ENCODE measurements at regions not wholly inside any gene's neighbourhood (a gene's known extent, or its start where the extent isn't known, plus 50 kb on each side); places are given as distances from the start of the nearest gene placed in this dataset.

DNA sequence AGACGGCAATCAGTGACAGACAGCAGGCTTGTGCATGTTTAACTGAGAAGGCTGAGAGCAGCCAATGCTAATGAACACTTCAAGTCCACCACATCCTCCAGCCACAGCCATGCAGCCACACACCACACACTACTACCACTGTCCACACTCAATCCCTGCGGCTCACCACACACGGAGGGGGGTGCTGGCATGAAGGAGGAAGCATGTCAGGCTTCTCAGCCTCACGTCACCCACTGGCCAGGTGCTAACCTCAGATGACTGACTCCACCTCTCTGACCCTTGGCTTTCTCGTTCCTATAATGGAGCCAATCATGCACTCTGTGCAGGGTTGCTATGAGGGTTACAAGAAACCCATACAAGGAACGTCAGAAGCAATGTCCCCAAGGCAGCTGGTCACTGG is 165.4 kb upstream of the RNF32 start:
- no peak for DNase-seq

DNA sequence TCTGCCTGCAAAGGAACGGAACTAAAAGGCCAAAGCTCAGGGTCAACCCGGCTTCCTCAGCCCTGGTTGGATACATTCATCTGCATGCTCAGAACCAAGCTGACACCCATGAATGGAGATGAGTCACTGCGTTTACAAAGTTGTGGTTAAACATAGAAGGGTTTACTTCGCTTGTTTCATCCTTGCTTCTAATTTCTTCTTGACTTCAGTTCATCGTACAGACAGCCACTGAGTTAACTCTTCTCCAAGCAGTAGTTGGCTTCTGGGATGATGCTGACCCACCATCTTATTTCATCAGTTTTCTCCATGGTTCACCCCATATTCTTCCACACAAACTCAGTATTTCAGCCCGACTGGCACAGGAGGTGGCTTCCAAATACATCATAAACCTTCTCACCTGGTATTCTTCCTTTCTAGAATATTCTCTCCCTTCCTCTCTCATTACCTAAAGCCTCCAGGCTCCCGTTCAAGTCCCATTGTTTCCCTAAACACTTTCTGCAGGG is 166.3 kb upstream of the RNF32 start:
- no peak for DNase-seq

DNA sequence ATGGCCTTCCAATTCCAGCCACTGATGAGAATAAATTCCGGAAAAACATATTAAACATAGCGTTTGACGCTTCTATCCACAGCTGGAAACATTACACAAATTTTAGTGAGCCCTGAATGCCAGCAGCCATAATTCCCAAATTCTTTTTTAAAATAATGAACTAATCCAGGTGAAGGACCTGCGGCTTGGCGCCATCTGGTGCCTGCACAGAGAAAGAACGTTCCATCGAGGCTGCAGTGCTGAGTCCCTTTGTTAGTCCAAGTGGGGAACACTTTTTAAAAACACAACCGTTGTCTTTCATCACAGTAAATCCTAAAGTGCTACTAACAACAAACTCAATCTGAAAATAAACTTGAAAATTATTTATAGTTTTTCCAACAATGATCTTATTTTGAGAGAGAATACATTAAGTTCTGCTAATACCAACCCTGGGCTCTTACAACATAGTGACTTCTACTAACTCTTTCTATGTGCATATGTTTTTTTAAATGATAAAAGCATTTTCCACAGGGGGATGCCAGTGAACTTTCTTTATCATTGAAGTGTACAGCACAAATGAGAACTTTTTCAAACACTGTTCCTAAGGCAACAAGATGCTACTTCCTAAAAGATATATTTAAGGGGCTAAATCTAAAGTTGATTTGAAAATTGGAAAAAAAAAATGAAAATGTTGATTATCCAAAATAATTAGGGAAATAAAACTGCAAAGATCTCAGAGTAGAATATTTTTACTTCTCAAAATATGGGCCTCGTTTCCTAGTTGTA is 166.9 kb upstream of the RNF32 start:
- peak; percentile 51 for DNase-seq

DNA sequence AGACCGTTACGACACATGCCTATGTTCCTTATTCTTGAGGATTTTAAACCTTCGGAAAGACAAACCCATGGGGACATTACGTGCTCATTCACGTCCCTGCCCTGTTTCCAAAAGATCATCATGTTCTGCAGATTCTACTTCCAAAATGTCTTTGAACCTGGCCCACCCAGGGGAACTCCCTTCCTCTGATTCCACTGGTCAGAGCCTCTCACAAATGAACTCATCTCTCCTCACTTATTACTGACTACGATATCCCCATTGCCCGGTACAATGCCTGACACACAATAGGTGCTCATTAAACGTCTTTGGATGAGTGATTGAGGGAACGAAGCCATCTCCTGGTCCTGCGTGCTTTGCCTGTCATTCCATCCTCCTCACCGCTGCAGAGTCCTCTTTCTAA is 168.3 kb upstream of the RNF32 start:
- DNase-seq, result no peak

DNA sequence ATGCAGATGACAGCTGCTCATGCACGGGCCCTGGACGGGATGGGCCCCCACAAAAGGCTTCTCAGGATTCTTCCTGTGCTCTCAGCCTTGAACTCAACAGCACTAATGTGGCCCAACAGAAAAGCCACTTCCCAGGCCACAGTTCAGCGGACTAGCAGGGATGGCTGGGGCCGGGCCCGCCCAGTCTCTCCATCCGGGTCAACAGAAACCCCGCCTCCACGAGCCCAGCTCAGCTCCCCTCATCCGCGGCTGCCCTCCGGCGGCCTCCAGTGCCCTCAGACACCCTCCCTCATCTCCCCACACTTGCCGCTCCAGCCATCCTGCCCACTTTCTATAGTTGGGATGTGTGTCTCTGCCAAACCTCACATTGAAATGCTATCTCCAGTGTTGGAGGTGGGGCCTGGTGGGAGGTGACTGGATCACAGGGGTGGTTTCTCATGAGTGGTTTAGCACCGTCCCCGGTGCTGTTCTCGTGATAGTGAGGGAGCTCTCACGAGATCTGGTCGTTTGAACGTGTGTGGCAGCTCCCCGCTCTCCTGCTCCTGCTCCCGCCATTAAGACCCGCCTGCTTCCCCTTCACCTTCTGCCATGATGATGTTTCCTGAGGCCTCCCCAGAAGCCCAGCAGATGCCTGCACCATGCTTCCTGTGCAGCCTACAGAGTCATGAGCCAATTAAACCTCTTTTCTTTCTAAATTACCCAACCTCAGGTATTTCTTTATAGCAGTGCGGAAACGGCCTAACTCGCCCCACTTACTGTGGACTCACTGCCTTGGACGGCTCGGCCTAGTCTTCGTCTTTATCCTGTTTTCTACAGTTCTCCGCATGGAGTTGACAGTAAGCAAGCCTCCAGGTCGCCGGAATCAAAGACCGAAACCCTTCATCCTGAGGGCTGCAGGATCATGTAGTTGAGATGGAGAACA is 169.9 kb upstream of the RNF32 start:
- DNase-seq, result no peak

DNA sequence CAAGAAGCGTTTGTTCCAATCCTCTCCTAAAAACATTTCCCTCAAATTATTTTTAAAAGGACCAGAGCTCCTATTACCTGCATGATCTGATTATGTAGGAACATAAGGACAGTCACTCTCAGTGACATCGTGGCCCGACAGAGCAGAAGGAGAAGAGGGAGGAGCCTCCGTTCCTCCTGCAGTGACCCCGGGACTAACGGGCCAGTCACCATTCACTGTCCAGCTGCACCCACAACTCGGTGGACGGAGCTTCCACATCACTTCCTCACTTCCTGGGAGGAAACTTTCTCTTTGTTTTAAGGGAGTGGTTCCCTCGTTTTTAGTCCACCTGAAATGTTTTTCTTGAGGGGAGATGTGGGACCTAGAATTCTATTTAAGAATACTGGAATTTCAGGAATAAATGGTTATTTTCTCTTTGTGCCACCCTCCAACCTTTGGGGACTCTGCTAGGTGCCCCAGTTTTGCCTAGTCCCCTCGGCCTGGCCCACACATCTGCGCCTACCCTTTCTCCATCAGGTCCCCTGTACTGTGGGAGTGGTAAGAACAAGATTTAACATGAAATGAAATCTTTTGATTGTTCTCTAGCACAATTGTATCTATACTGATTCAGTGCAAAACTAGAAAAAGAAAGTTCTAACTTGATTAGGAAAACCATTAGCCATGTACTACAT is 173.5 kb upstream of the RNF32 start:
- no peak for DNase-seq

DNA sequence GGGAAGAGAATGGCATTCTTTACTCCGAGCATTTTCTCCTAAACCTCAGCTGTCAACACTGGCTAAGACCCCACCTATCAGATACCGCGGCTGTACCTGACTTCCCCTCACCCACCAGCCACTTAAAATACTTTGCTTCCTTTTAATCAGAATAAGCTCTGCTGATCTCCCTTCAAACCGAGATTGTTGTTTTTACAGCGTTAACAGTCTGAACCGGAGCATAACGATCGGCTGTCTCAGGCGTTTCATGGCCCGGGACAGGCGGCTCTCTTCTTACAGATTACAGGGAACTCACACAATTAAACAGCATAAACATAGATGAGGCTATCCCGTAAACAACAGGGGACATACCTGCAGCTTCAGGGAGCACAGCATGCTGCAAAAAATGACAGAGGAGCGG is 174.3 kb upstream of the RNF32 start:
- no peak for DNase-seq

DNA sequence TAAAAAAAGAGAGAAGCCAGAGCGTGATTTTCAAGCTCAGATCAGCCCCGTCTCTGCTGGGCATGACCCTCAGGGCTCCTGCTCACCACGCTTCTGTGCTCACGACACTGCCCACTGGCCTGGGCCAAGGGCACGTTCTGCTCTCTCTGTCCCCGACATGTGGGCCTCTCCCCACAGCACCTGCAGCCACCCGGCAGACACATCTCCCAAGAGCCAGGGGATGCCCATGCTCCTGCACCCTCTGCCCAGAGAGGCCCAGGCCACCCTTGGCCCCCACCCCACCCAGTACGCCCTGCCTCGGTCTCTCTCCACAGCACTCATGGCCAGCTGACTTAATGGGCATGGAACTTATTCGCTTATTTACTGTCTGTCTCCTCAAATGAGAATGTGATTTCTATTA is 175.4 kb upstream of the RNF32 start:
- no peak for DNase-seq

DNA sequence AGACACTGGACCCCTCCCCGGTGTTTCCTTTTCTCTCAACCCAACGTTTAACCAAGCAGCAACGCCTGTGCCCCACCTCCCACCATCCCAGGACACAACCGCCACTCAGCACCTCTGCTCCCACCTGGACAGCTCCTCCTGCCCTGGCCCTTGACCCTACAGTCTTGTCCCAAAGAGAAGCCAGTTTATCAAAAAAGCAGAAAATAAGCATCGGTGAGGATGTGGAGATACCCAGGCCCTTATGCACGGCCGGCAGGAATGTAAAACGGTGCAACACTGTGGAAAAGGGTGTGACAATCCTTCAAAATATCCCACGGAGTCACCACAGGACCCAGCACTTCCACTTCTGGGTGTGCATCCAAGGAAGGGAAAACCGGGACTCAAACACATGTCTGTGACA is 176.2 kb upstream of the RNF32 start:
- DNase-seq, result no peak

DNA sequence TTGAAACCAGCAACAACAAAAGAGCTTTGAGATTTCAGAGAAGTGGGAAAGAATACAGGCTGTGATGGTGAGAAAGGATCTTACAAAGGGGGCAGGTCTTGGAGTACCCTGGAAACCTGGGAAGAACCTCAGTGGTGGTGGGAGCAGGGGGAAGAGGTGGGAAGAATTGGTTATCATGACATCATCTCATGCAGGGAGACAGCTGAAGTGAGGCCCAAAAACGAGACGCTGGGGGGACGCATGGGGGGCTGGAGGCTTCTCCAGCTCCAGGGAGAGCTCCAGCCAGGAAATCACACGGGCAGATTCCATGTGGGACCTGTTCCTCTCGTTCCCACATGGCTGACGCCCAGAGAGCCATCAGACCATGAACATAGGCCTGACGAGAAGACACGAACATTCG is 177.3 kb upstream of the RNF32 start:
- no peak for DNase-seq

DNA sequence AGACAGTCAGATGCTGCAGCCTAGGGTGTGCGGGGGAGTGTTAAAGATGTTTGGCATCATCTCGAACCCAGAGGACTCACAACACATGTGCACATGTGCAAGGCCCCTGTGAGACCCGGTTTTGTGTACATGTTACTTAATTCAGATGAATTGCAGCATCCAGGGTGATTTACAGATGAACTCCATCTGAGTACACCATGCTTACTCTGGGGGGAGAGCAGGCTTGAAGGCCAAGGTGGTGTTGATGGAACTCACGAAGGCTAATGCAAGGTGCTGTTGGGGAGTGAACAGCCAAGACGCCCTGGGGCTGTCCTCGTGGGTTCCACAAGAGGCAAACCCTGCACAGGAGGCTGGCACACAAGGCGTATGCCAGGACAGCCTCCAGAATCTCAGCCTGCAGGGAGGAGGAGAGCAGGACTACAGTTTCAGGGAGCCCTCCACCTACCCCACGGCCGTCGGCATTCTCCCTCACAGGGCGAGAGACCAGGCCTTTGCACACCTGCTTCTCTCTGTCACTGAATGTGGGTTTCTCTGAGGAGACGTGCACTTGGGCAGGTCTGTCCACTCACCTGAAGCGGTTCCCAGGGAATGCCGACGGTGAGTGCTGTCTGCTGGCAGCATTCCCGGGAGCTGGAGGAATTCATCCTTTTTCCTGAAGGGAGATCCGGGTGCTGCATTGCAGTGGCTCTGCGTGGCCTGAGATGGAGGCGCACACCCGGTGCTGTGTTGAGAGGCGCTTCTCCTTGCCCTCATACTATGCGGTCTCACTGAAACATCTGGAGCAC is 178.5 kb upstream of the RNF32 start:
- DNase-seq, result no peak

DNA sequence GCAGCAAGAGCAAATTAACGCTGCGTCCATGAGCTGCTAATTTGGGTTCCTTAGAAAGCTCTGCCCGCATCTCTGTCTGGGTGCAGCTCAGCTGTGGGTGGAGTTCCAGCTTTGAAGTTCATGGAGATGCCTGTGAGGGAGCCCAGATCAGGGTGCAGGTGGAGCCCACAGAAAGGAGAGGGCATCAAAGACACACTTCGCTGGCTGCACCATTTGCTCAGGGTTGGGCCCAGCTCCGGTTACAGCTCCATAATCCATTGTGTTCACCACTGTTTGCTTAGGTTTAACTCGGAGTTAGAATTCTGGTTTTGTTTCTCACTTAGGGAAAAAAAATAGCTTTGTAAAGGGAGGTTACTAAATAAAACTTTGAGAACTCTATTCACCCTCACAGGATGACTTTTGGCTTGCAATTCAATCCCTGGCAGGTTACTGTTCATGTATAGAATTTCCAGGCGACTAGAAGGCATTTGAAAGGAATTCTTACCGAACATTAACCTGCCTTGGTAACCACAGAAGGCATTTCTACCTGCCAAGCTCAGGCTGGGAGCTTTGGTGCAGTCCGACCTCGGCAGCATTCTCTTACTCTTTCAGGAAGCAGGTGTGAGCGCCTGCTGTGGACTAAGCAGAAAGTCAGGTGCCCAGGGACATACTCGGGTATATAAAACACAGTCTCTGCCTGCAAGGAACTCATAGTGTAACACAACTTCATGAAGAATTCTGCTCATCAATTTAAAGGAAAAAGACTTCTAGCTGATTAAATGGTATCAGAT is 179.5 kb upstream of the RNF32 start:
- no peak for DNase-seq

DNA sequence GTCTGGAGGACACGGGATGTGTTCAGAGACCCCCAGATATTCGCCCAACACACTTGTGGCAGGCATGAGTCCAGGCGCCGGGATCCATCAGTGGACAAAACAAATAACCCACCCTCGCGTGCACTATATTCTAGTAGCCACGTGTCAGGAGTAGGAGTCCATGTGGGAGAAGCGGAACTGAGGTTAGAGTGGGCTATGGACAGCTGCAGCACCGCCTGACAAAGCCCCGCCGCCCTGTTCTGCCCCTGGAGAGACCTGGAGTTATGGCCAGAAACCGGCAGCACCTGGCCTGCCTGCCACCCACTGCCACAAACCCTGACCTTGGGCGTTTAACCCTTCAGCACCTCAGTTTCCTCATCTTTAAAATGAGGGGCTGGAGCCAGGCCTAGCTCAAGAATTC is 181.0 kb upstream of the RNF32 start:
- no peak for DNase-seq

DNA sequence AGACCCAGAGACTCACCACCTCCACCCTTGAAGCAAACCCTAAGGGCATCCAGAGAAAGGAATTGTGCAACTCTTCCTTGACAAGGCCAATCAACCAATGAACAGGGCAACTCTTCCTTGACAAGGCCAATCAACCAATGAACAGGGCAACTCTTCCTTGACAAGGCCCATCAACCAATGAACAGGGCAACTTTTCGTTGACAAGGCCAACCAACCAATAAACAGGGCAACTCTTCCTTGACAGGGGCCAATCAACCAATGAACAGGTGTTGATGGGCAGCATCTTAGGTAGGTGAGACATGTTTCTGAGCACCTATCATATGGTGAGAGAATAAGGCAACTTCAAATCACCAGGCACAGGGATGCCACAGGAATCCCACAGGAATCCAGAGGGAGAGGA is 181.5 kb upstream of the RNF32 start:
- no peak for DNase-seq

DNA sequence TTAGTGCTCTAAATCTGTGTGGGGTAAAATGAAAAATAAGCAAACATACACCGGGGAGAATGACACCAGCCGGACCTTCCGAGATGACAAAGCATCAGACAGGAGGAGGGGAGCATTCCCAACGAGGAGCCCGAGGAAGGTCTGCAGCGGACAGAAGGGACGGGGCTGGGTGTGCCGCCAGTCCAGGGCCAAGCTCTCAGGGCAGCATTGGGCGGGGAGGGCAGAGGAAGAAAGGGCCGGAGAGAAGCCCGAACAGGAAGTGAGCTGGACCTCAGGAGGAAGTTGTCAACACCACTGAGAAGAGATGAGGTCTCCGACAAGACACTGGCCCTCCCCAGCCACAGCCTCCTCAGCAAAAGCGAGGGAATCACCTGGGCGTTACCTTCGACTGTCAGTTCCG is 182.6 kb upstream of the RNF32 start:
- DNase-seq, result no peak

DNA sequence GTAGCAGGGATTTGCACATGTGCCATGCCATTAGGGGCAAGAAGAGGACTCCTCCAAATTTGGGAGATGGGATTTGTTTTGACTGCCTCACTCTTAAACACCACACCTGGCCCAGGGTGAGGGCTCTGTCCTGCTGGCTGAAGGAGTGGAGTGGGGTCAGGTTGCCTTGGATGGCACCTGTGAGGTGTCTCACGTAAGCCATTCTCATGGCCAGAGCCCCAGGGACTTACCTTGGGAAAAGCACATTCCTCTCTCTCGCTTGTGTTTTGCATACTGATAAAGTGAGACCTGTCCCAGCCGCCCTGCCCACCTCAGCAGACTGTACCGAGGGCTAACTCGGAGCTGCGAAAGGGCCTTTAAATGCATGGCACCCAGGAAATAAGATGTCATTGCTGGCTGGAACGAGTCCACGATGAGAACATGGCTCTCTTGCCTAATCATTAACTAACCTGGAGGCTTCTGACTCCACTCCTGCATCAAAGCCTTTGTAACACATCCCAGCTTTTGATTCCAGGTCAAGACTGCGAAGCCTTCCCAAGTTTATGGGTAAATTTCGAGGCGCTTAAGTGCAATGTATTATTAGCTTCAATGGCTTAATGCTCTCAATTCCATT is 184.0 kb upstream of the RNF32 start:
- DNase-seq, result no peak

DNA sequence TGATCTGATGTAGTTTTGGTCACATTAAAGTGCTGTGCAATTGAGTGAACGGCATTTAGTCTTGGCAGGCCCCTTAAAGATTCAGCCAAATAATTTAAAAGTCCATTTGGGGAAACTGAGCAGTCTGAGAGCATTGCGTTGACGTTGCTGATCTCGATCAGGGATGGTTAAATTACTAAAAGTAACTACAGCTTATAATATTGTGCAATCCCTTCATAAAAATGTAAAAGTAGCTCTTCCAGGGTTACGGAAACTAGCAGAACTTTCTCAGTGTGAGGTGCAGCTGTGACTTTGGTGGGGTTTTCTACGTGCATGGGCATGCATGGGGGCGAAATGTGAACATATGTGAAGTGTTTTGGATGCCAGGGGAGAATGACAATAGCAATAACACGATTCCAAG is 184.5 kb upstream of the RNF32 start:
- DNase-seq, result no peak

DNA sequence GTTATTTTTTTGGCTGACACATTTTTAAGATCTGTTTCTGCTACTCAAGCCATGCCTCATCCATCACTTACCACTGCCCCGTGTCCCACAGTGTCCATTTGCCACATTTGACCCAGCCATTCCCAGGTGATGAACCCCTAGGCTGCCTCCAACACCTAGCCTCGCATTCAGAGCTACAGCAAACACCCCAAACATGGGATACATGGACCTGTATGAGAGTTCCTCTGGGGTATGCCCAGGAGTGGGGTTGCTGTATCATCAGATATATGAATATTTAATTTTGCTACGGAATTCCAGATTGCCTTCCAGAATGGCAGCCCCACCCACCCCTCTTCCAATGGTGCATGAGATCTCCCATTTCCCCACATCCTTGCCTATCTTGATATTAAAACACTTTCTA is 190.1 kb upstream of the RNF32 start:
- DNase-seq, result no peak

DNA sequence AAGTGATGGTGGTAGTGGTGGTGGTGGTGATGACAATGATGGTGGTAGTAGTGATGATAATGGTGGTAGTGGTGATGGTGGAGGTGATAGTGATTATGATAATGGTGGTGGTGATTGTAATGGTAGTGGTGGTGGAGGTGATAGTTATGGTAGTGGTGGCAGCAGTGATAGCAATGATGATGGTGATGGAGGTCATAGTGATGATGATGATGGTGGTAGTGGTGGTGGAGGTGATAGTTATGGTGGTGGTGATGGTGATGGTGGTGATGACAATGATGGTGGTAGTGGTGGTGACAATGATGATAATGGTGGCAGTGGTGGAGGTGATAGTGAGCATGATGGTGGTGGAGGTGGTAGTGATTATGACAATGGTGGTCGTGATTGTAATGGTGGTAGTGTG is 191.7 kb upstream of the RNF32 start:
- DNase-seq, result no peak

DNA sequence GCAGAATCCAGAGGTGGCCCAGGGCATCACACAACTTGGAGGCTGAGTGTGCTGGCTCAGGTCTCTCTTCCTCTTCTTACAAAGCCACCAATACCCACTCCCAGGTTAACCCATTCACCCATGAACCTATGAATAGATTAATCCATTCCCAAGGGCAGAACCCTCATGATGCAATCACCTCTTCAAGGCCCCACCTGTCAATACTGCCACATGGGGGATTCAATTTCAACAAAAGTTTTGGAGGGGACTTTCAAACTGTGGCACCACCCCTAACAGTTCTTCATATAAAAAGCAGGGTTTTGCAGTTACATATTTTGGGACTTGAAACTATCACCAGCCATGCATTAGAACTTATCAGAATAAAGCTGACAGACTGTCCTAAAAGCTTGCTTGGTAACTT is 193.6 kb upstream of the RNF32 start:
- DNase-seq, result no peak

DNA sequence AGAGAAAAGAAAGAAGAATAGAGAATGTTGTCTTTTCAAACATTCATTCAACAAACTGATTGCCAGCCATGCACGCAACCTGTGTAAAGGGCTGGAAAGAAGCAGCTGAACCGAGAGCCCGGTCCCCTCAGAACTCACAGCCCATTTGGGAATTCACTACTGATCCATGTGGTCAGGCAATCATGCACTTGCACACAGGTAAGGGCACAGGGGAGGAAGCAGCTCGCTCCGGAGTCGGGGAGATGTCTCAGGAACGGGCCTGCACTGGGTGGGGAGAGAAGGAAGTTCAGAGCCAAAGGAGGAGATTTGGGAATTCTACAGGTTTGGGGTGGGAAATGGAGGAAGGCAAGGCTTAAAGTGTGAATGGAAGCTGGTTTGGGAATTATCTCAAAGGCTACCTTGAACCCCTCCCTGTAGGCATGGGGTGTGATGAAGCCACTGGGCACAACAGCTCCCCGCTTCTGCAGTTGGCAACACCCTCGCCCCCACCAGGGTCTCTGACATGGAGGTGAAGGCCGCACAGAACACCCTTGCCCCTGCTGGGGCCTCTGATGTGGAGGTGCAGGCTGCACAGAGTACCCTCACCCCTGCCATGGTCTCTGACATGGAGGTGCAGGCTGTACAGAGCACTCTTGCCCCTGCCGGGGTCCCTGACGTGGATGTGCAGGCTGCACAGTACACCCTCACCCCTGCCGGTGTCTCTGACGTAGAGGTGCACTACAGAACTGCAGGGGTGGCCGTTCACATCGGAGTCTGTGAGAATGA is 194.4 kb upstream of the RNF32 start:
- no peak for DNase-seq
